ENCODE measurements at regions not wholly inside any gene's neighbourhood (a gene's known extent, or its start where the extent isn't known, plus 50 kb on each side); places are given as distances from the start of the nearest gene placed in this dataset.

DNA sequence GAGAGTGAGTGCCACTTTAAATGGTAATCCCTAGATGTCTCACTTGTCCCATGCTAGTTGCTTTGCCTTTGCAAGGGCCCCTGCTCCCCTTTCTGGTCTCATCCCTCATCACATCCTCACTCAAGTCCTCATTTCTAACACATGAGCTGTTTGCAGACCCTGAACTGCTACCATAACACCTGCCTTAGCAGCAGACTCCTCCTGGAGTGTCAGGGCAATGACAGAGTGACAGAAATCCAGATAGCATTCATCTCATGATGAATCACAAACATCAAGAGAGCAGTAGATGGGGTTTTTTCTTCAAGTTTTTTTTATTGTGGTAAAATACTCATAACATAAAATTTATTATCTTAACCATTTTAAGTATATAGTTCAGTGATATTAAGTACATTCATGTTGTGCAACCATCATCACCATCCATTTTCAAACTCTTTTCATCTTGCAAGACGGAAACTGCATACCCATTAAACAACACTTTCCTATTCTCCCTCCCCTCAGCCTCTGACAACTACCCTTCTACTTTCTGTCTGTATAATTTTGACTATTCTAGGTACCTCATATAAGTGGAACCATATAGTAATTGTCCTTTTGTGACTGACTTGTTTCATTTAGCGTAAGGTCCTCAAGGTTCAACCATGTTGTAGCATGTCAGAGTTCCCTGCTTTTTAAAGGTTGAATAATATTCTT lies 133.2 kb upstream of the RPS6KA3 start:
- TF ChIP-seq ZNF24 (tag by site-specific recombination; IDR thresholded peaks at IDR 0.05) (no peak), KLF9 (tag by site-specific recombination; IDR thresholded peaks at IDR 0.05; ENCODE audit: low read depth) (no peak), ZBTB20 (tag by site-specific recombination; IDR thresholded peaks at IDR 0.05) (no peak), ZNF112 (tag by site-specific recombination; IDR thresholded peaks at IDR 0.05) (no peak), ZNF394 (tag by site-specific recombination; IDR thresholded peaks at IDR 0.05; ENCODE audit: borderline replicate concordance) (no peak), ZNF366 (tag by site-specific recombination; conservative IDR thresholded peaks at IDR 0.05) (no peak), ZNF837 (tag by site-specific recombination; IDR thresholded peaks at IDR 0.05) (no peak), ZNF146 (tag by site-specific recombination; IDR thresholded peaks at IDR 0.05) (no peak)
- TF ChIP-seq, protein P1, sequence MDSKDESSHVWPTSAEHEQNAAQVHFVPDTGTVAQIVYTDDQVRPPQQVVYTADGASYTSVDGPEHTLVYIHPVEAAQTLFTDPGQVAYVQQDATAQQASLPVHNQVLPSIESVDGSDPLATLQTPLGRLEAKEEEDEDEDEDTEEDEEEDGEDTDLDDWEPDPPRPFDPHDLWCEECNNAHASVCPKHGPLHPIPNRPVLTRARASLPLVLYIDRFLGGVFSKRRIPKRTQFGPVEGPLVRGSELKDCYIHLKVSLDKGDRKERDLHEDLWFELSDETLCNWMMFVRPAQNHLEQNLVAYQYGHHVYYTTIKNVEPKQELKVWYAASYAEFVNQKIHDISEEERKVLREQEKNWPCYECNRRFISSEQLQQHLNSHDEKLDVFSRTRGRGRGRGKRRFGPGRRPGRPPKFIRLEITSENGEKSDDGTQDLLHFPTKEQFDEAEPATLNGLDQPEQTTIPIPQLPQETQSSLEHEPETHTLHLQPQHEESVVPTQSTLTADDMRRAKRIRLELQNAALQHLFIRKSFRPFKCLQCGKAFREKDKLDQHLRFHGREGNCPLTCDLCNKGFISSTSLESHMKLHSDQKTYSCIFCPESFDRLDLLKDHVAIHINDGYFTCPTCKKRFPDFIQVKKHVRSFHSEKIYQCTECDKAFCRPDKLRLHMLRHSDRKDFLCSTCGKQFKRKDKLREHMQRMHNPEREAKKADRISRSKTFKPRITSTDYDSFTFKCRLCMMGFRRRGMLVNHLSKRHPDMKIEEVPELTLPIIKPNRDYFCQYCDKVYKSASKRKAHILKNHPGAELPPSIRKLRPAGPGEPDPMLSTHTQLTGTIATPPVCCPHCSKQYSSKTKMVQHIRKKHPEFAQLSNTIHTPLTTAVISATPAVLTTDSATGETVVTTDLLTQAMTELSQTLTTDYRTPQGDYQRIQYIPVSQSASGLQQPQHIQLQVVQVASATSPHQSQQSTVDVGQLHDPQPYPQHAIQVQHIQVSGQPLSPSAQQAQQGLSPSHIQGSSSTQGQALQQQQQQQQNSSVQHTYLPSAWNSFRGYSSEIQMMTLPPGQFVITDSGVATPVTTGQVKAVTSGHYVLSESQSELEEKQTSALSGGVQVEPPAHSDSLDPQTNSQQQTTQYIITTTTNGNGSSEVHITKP (tag by site-specific recombination; IDR thresholded peaks at IDR 0.05) = no peak
- Histone ChIP-seq H3K4me3 (ENCODE audit: low read depth, low read length) (no peak overlapping the region), H3K9me3 (ENCODE audit: control insufficient read depth, insufficient read depth, low read depth, low read length) (no peaks in the 10 kb centered on the region), H3K4me1 (ENCODE audit: control insufficient read depth, insufficient read depth, low read length) (no peaks in the 10 kb centered on the region), H3K27ac (ENCODE audit: extremely low read depth, low read depth, low read length) (no peak overlapping the region), H3K36me3 (ENCODE audit: control insufficient read depth in 2 of 2, insufficient read depth in 1 of 2, low read length in 2 of 2) (no peaks in the 10 kb centered on the region)
- ChIA-PET CTCF (no interaction called here), POLR2A (no interaction called here)

DNA sequence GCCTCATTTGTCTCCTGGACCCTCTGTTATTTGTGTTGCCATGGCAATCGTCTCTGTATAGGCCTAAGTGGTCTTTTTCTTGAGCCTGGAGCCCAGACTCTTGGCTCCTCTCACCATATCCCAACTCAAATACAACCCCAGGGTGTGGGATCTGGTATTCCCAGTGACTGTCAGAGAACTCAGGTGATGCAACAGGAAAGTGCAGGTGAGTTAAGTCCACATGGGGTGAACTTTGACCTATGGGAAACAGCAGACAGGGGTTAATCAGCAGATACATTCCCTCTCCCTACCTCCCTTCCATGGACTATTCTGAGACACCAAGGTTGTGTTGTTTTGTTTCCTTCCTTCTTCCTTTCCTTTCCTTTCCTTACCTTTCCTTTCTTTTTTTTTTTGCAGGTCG lies 130.9 kb upstream of the RPS6KA3 start:
- Histone ChIP-seq H3K27ac (ENCODE audit: extremely low read depth, low read depth, low read length) (no peak overlapping the region), H3K36me3 (ENCODE audit: control insufficient read depth in 2 of 2, insufficient read depth in 1 of 2, low read length in 2 of 2) (no peaks in the 10 kb centered on the region), H3K9me3 (ENCODE audit: control insufficient read depth, insufficient read depth, low read depth, low read length) (no peaks in the 10 kb centered on the region), H3K4me3 (ENCODE audit: low read depth, low read length) (no peak overlapping the region), H3K4me1 (ENCODE audit: control insufficient read depth, insufficient read depth, low read length) (no peaks in the 10 kb centered on the region)
- ChIA-PET POLR2A (no interaction called here), CTCF (no interaction called here)
- TF ChIP-seq ZNF658 (tag by site-specific recombination; IDR thresholded peaks at IDR 0.05) (no peak), ZBTB8A (tag by site-specific recombination; IDR thresholded peaks at IDR 0.05) (no peak), FEZF1 (tag by site-specific recombination; IDR thresholded peaks at IDR 0.05) (no peak)

GRCh38 chrX:20394451-20394850 lies 127.7 kb upstream of the RPS6KA3 start:
- Histone ChIP-seq H3K27ac (ENCODE audit: extremely low read depth, low read depth, low read length) (no peak overlapping the region), H3K4me3 (ENCODE audit: low read depth, low read length) (no peak overlapping the region), H3K9me3 (ENCODE audit: control insufficient read depth, insufficient read depth, low read depth, low read length) (no peaks in the 10 kb centered on the region), H3K36me3 (ENCODE audit: control insufficient read depth in 2 of 2, insufficient read depth in 1 of 2, low read length in 2 of 2) (no peaks in the 10 kb centered on the region), H3K4me1 (ENCODE audit: control insufficient read depth, insufficient read depth, low read length) (no peaks in the 10 kb centered on the region)
- CTCF ChIA-PET = interaction anchor here (0.6 kb wide), 1 partner anchor 353 kb away, joined by 3 read pairs; no protein-coding TSS in a partner anchor
- POLR2A ChIA-PET = no interaction called here
- TF ChIP-seq PATZ1 (tag by site-specific recombination; IDR thresholded peaks at IDR 0.05) (no peak), ZNF112 (tag by site-specific recombination; IDR thresholded peaks at IDR 0.05) (no peak), KLF17 (tag by site-specific recombination; IDR thresholded peaks at IDR 0.05) (no peak), ZNF2 (tag by site-specific recombination; IDR thresholded peaks at IDR 0.05) (no peak), ZNF184 (tag by site-specific recombination; IDR thresholded peaks at IDR 0.05) (no peak), ZIC2 (tag by site-specific recombination; IDR thresholded peaks at IDR 0.05) (no peak), OSR2 (tag by site-specific recombination; IDR thresholded peaks at IDR 0.05) (no peak), ZFHX2 (tag by site-specific recombination; conservative IDR thresholded peaks at IDR 0.05) (no peak), REPIN1 (tag by site-specific recombination; IDR thresholded peaks at IDR 0.05; ENCODE audit: low read depth) (no peak), ZNF223 (tag by site-specific recombination; IDR thresholded peaks at IDR 0.05) (no peak)
- TF ChIP-seq, protein P2, sequence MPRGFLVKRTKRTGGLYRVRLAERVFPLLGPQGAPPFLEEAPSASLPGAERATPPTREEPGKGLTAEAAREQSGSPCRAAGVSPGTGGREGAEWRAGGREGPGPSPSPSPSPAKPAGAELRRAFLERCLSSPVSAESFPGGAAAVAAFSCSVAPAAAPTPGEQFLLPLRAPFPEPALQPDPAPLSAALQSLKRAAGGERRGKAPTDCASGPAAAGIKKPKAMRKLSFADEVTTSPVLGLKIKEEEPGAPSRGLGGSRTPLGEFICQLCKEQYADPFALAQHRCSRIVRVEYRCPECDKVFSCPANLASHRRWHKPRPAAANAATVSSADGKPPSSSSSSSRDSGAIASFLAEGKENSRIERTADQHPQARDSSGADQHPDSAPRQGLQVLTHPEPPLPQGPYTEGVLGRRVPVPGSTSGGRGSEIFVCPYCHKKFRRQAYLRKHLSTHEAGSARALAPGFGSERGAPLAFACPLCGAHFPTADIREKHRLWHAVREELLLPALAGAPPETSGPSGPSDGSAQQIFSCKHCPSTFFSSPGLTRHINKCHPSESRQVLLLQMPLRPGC (tag by site-specific recombination; IDR thresholded peaks at IDR 0.05) = no peak
